ENCODE measurements at regions not wholly inside any gene's neighbourhood (a gene's known extent, or its start where the extent isn't known, plus 50 kb on each side); places are given as distances from the start of the nearest gene placed in this dataset.

- TF ChIP-seq CTCF (IDR thresholded peaks at IDR 0.05): no peak
- TF ChIP-seq POLR2A (IDR thresholded peaks at IDR 0.05): no peak
Observed at GRCh38 chr5:123809594-123810221, 297.7 kb downstream of the CSNK1G3 start.

All from right lobe of liver (tissue), 4 donors.